ENCODE measurements at regions not wholly inside any gene's neighbourhood (a gene's known extent, or its start where the extent isn't known, plus 50 kb on each side); places are given as distances from the start of the nearest gene placed in this dataset.

DNA sequence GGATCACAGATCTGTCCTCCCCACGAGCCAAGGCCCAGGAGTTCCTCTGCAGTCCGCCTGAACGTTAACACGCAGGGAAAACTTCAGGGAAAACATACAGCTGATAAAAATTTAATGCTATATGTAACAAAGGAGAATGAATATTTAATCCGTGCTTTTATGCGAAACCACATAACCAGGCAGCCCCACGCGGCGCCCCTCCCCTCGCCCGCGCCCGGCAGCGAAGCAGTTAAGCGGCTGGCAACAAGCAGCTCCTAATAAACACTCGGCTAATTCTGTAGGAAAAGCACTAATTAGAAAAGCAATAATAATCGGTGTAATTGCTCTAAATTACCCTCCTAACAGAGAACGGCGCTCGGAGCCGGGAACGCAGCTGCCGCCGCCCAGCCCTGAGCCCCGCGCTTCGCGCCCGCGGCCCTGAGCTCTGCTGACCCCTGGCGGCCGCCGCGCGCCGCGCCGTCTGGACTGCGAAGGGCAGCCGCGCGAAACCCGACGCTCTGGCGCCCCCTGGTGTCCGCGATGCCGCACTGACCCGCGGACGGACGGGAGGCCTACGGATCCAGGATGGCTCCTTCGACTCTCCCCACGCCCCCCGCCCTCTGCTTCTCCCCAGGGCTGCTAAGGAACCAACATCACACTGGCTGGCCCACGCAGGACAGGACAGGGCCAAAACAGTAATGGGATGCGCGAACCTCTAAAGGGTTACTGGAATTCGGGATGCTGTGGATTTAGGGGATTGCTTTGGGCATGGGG is 181.4 kb downstream of the SMAD2 start (continued):
- TF ChIP-seq CTCF (conservative IDR thresholded peaks at IDR 0.05; ENCODE audit: low read depth, low read length), result peak; percentile 100; the same call in 1 of the 2 replicates
- peak; percentile 92 for TF ChIP-seq SMC3 (IDR thresholded peaks at IDR 0.05; ENCODE audit: low read depth, low read length)
